Body of pancreas (tissue), 4 donors: ENCODE measurements at regions not wholly inside any gene's neighbourhood (a gene's known extent, or its start where the extent isn't known, plus 50 kb on each side); places are given as distances from the start of the nearest gene placed in this dataset.

Experiments
- ATAC-seq: fragments of 150-250 bp; one replicate; pipeline ENCODE4 v1.9.1; 2016
- DNase-seq, 4 donors: peaks; one replicate each; pipeline ENCODE4 v3.0.0-alpha.2; 2019
- H3K27ac ChIP-seq, 4 donors: fragments of 200-600 bp; sonication (generic); 1 replicate in 3 of 4; 2 replicates in 1 of 4; pipeline versions ENCODE4 v1.5.1 to v1.6.1; 2016 to 2019; ENCODE audit warnings: mild to moderate bottlenecking in 1 of 4, mixed read lengths in 1 of 4, moderate library complexity in 1 of 4
- H3K27me3 ChIP-seq, 2 donors: fragments of 200-600 bp; sonication (generic); one replicate each; pipeline ENCODE4 v1.6.0; 2016; ENCODE audit warnings: mild to moderate bottlenecking in 1 of 2
- H3K36me3 ChIP-seq, 2 donors: fragments of 200-600 bp; sonication (generic); replicated peaks in 1 of 2; 2 replicates each; pipeline ENCODE4 v1.5.1; 2016; ENCODE audit warnings: low read depth in 2 of 2; ENCODE audit not compliant: insufficient read depth in 1 of 2
- H3K4me1 ChIP-seq: fragments of 200-600 bp; sonication (generic); one replicate; pipeline ENCODE4 v1.6.0; 2016
- H3K4me3 ChIP-seq, 2 donors: fragments of 200-600 bp; sonication (generic); 1 replicate in 1 of 2; 2 replicates in 1 of 2; pipeline ENCODE4 v1.5.1; 2016 to 2019
- H3K9me3 ChIP-seq, 3 donors: fragments of 200-600 bp; sonication (generic); 1 replicate in 2 of 3; 2 replicates in 1 of 3; pipeline ENCODE4 v1.5.1; 2016
- CTCF ChIP-seq, 7 experiments: fragments of 450-650 bp in 4 of 7; fragments of 200-600 bp in 3 of 7; sonication (generic) in 3 of 7; IDR thresholded peaks; one replicate each; pipeline ENCODE4 v1.5.1; 2016 to 2019; ENCODE audit warnings: antibody characterized with exemption in 7 of 7
- POLR2A ChIP-seq, 3 donors: fragments of 450-650 bp; IDR thresholded peaks; one replicate each; pipeline ENCODE4 v1.6.1; 2016; ENCODE audit warnings: antibody characterized with exemption in 3 of 3, mild to moderate bottlenecking in 2 of 3
- WGBS, 2 donors: methylation state at CpG; one replicate each; pipeline ENCODE4 v1.1.5; 2017; 5-methylcytosine and 5-hydroxymethylcytosine counted together
- intact Hi-C: fragments of 100-400 bp; cut with DNase I; formaldehyde crosslinking; loops from one replicate; pipeline ENCODE4 v1.15.1; 2023

GRCh38 chr6:134438837-134439236 lies 120.9 kb upstream of the SGK1 start:
- WGBS, 2 donors: 83 to 94% methylated on average over 5 of the region's 5 CpGs
- Histone ChIP-seq H3K4me3 (no peak overlapping the region), H3K27me3 (no peaks in the 10 kb centered on the region), H3K9me3 (no peaks in the 10 kb centered on the region), H3K36me3 (no peaks in the 10 kb centered on the region), H3K27ac (no peak overlapping the region), H3K4me1 (no peaks in the 10 kb centered on the region)
- intact Hi-C loops: no loop called here
- DNase-seq (no peak), ATAC-seq (no peak)
- no peak for TF ChIP-seq CTCF (IDR thresholded peaks at IDR 0.05)
- TF ChIP-seq POLR2A (IDR thresholded peaks at IDR 0.05): no peak

- DNase-seq (peak in 1 of 4 donors; percentile 51), ATAC-seq (no peak)
- no peaks in the 10 kb centered on the region for H3K27me3 ChIP-seq
- no peaks in the 10 kb centered on the region for H3K4me1 ChIP-seq
- no peaks in the 10 kb centered on the region for H3K9me3 ChIP-seq
- H3K36me3 ChIP-seq: no peaks in the 10 kb centered on the region
- peak overlapping the region in 1 of 4 donors; percentile 51 for H3K27ac ChIP-seq
- no peak for TF ChIP-seq POLR2A (IDR thresholded peaks at IDR 0.05)
- TF ChIP-seq CTCF (IDR thresholded peaks at IDR 0.05): peak in 1 of 7 experiments; percentile 12
- WGBS, 2 donors: 44 to 49% methylated on average over 4 of the region's 4 CpGs
- intact Hi-C loops: no loop called here
- no peak overlapping the region for H3K4me3 ChIP-seq
Measured at GRCh38 chr6:134437376-134437775, 119.5 kb upstream of the SGK1 start.

GRCh38 chr6:134436950-134437349 lies 119.0 kb upstream of the SGK1 start:
- no peak for DNase-seq
- no peaks in the 10 kb centered on the region for H3K27me3 ChIP-seq
- H3K27ac ChIP-seq: peak overlapping the region in 1 of 4 donors; percentile 51
- no peaks in the 10 kb centered on the region for H3K9me3 ChIP-seq
- no peak overlapping the region for H3K4me3 ChIP-seq
- no peaks in the 10 kb centered on the region for H3K36me3 ChIP-seq
- intact Hi-C loops: no loop called here
- no peak for ATAC-seq
- TF ChIP-seq POLR2A (IDR thresholded peaks at IDR 0.05) (no peak), CTCF (IDR thresholded peaks at IDR 0.05) (no peak)
- 17 to 45% methylated on average over 1 of the region's 1 CpG for WGBS, 2 donors
- no peaks in the 10 kb centered on the region for H3K4me1 ChIP-seq

GRCh38 chr6:134436281-134436815 lies 118.4 kb upstream of the SGK1 start:
- Histone ChIP-seq H3K4me3 (no peak overlapping the region), H3K9me3 (no peaks in the 10 kb centered on the region), H3K27ac (peak overlapping the region in 1 of 4 donors; percentile 51), H3K27me3 (no peaks in the 10 kb centered on the region), H3K4me1 (no peaks in the 10 kb centered on the region), H3K36me3 (no peaks in the 10 kb centered on the region)
- no peak for TF ChIP-seq POLR2A (IDR thresholded peaks at IDR 0.05)
- no peak for TF ChIP-seq CTCF (IDR thresholded peaks at IDR 0.05)
- 81 to 83% methylated on average over 9 of the region's 9 CpGs for WGBS, 2 donors
- intact Hi-C loops: no loop called here
- no peak for ATAC-seq
- peak in 1 of 4 donors; percentile 56 for DNase-seq

GRCh38 chr6:134435814-134436280 lies 117.9 kb upstream of the SGK1 start:
- Histone ChIP-seq H3K36me3 (no peaks in the 10 kb centered on the region), H3K4me3 (no peak overlapping the region), H3K4me1 (no peaks in the 10 kb centered on the region), H3K27me3 (no peaks in the 10 kb centered on the region), H3K9me3 (no peaks in the 10 kb centered on the region), H3K27ac (no peak overlapping the region)
- 55 to 83% methylated on average over 3 of the region's 3 CpGs for WGBS, 2 donors
- no peak for ATAC-seq
- TF ChIP-seq CTCF (IDR thresholded peaks at IDR 0.05) (no peak), POLR2A (IDR thresholded peaks at IDR 0.05) (no peak)
- no peak for DNase-seq
- intact Hi-C loops: no loop called here
